ENCODE measurements at regions not wholly inside any gene's neighbourhood (a gene's known extent, or its start where the extent isn't known, plus 50 kb on each side); places are given as distances from the start of the nearest gene placed in this dataset.
A peak's percentile ranks its signal among the peaks of the same experiment; 100 is the strongest.

- H3K4me3 ChIP-seq (ENCODE audit: low read length) = no peak overlapping the region
- TF ChIP-seq CTCF (conservative IDR thresholded peaks at IDR 0.05; ENCODE audit: low read depth, low read length) = no peak
Observed at GRCh38 chr4:147078875-147079658, 133.4 kb upstream of the TTC29 start.

GRCh38 chr4:147084861-147085260, 139.2 kb upstream of the TTC29 start:
- no peak for DNase-seq (ENCODE audit: low read depth)
- H3K4me3 ChIP-seq (ENCODE audit: low read length) = no peak overlapping the region
- TF ChIP-seq CTCF (conservative IDR thresholded peaks at IDR 0.05; ENCODE audit: low read depth, low read length) = no peak

More at GRCh38 chr4:147078875-147079658, 133.4 kb upstream of the TTC29 start:
- no peak for DNase-seq (ENCODE audit: low read depth)

- DNase-seq (ENCODE audit: low read depth) = no peak
- no peak for TF ChIP-seq CTCF (conservative IDR thresholded peaks at IDR 0.05; ENCODE audit: low read depth, low read length)
- no peak overlapping the region for H3K4me3 ChIP-seq (ENCODE audit: low read length)
Observed at GRCh38 chr4:147085781-147086180, 140.1 kb upstream of the TTC29 start.

GRCh38 chr4:147088146-147088545, 142.5 kb upstream of the TTC29 start:
- no peak for DNase-seq (ENCODE audit: low read depth)
- TF ChIP-seq CTCF (conservative IDR thresholded peaks at IDR 0.05; ENCODE audit: low read depth, low read length) = no peak
- H3K4me3 ChIP-seq (ENCODE audit: low read length) = no peak overlapping the region

GRCh38 chr4:147090486-147090885, 144.8 kb upstream of the TTC29 start:
- TF ChIP-seq CTCF (conservative IDR thresholded peaks at IDR 0.05; ENCODE audit: low read depth, low read length) = no peak
- DNase-seq (ENCODE audit: low read depth) = no peak
- H3K4me3 ChIP-seq (ENCODE audit: low read length) = no peak overlapping the region

- no peak for DNase-seq (ENCODE audit: low read depth)
- no peak for TF ChIP-seq CTCF (conservative IDR thresholded peaks at IDR 0.05; ENCODE audit: low read depth, low read length)
Observed at GRCh38 chr4:147093206-147093605, 147.5 kb upstream of the TTC29 start.

GRCh38 chr4:147094238-147094637, 148.6 kb upstream of the TTC29 start:
- no peak overlapping the region for H3K4me3 ChIP-seq (ENCODE audit: low read length)
- TF ChIP-seq CTCF (conservative IDR thresholded peaks at IDR 0.05; ENCODE audit: low read depth, low read length) = peak; percentile 27
- no peak for DNase-seq (ENCODE audit: low read depth)

More at GRCh38 chr4:147093206-147093605, 147.5 kb upstream of the TTC29 start:
- H3K4me3 ChIP-seq (ENCODE audit: low read length) = no peak overlapping the region

All from retinal pigment epithelial cell (primary cell).